HG03025 (cell line): ENCODE measurements at regions not wholly inside any gene's neighbourhood (a gene's known extent, or its start where the extent isn't known, plus 50 kb on each side); places are given as distances from the start of the nearest gene placed in this dataset.
"Not testable (repeated sequence)": the region's sequence is repeated elsewhere in the genome, so short reads cannot be mapped to it uniquely, and the experiment has no call there.

Experiments
- ATAC-seq: cut with Tn5 transposase; IDR thresholded peaks from one replicate; pipeline ENCODE4 v1.9.1; 2021; ENCODE audit warnings: mild to moderate bottlenecking, moderate library complexity; ENCODE audit not compliant: unreplicated experiment, low FRiP score

DNA sequence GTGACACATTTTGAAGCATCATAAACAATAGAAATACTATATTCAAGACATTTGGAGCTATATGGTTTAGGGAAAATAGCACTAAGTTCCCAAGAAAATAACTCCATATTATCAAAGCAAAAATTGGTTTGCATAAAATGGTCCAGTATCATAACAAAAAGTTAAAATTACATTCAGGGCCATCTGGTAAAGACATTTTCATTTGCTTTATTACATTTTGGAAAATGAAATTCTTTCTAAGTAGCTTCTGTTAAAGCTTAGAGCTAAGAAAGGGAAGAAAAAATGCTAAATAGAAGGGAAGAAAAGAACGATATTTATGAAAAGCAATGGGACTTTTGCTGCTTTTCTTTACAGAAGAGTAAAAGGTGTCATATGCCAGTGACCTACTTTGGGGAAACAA lies 155.4 kb upstream of the GOT2 start:
- no peak for ATAC-seq

DNA sequence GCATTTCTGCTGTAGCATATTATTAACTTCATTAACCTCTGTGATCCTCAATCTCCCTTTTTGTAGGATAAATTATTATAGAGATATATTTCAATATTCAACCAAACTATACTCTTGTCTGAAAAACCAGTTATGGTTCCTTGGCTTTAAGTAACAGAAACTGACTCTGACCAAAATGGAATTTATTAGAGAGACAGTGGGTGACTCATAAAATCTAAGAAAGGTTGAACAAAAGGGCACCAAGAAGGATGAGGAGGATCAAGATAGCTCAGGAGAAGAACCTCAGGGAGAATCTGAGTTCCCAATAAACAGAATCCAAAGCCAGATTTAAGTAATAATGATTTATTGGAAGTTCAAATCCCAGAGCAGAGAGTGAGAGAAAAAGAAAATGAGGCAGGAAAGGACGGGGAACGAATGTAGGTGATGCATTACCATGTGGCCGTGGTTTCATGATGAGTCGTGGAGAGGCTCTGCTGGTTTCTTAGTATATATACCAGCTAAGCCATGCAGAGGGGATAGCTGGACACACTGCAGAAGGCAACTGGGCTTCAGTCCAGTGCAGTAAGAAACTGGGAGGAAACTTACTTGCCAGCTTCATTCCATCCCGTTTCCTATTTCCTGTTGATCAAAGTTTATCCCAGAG lies 151.5 kb upstream of the GOT2 start:
- ATAC-seq = no peak

DNA sequence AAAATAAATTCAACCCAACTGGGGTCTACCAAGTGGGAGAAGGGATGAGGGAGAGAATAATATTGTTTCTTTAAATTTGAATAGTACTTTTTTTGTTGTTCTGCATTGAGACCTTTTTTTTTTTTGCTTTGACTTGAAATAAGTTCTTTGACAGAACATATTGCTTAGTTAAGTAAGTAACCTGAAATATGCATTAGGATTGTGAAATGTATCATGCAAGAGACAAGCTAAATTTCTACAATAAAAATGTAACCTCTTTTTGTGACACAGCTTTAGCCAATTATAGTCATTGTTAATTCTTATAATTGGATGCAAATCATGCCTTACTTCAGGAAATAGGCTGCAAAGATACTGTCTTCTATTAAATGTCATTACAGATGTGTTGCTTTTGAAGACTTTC lies 150.0 kb upstream of the GOT2 start:
- ATAC-seq = no peak

DNA sequence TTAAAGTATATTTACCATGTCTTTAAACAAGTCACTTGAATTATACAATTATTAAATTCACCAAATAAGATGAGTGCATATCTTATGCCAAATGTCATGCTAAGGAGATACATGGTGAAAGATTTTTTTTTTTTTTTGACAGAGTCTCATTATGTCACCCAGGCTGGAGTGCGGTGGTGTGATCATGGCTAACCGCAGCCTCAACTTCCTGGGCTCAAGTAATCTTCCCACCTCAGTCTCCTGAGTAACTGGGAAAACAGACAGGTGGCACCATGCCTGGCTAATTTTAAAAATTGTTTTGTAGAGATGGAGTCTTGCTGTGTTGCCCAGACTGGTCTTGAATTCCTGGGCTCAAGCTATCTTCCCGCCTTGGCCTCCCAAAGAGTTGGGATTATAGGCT lies 149.0 kb upstream of the GOT2 start:
- no peak for ATAC-seq

DNA sequence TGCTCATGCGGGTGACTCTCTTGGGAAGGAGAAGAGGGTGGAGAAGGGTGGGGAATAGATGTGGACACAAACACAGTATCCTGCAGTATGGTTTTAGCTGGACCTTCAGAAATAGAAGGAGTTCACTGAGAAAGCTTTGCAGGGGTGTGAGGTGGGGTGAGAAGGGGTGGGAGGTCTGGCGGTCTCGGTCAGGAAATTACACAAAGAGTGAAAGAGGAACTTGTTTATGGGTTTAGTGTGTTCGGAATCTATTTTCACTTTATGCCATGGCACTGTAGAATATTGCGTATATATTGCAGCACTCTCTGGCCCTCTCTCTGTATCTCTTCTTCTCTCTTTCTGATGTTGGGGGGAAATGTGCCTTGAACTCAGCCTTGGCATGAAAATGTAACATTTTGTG lies 148.2 kb upstream of the GOT2 start:
- ATAC-seq = peak; percentile 88

DNA sequence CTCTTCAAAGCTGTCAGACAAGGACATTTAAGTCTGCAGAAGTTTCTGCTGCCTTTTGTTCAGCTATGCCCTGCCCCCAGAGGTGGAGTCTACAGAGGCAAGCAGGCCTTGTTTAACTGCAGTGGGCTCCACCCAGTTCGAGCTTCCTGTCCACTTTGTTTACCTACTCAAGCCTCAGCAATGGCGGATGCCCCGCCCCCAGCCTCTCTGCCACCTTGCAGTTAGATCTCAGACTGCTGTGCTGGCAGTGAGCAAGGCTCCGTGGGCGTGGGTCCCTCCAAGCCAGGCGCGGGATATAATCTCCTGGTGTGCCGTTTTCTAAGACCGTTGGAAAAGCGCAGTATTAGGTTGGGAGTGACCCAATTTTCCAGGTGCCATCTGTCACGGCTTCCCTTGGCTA lies 144.5 kb upstream of the GOT2 start:
- ATAC-seq = not testable (repeated sequence)

DNA sequence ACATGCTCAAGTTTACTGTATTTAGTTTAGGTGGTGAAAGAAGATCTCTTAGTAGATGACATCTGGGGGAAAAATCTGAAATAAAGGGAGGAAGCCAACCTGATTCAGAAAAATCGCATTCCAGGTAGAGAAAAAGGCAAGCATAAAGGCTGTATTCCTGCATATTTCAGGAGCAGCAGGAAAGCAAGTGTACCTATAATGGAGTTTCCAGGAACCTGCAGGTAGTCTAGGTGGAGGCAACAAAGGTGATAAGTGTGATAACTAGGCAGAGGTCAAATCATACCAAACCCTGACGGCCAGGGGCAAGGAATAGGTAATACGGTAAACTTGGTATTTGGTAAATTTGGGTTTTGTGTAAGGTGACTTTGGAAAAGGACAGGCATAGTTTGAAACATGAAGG lies 132.8 kb upstream of the GOT2 start:
- ATAC-seq = no peak

DNA sequence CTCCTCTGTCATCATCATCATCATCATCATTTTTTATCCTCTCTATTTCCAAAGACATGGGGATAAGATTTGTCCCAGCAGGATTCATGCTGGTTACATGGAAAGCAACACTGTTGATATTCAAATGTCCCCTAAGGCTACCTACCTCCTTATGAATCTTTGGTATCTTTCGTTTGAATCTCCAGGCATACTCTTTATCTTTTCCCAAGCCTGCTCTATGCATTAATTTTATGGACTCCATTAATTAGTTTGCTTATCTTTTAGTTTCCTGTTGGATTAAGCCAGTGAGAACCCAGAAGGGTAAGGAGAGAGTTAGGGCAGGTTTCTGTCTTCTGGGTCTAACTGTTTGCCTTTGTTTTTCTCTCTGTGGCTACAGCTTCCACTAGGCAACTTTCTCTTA lies 129.6 kb upstream of the GOT2 start:
- no peak for ATAC-seq

DNA sequence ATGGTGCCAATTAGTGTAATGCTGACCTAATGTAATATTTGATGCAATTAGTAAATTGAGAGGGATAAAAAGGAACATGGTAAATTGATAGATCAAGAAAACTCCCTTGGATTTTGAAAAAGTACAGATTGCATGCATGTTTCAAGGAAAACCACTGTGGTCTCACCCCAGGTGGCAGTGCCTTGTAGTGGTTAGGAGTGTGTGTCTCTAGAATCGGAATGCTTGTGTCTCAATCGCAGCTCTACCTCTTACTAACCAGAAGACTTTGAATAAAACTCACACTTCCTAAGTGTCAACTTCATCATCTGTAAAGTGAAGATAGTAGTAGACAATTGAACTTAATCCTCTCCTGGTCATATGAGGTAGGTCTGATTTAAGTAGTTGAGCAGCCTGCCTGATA lies 128.9 kb upstream of the GOT2 start:
- ATAC-seq = no peak

DNA sequence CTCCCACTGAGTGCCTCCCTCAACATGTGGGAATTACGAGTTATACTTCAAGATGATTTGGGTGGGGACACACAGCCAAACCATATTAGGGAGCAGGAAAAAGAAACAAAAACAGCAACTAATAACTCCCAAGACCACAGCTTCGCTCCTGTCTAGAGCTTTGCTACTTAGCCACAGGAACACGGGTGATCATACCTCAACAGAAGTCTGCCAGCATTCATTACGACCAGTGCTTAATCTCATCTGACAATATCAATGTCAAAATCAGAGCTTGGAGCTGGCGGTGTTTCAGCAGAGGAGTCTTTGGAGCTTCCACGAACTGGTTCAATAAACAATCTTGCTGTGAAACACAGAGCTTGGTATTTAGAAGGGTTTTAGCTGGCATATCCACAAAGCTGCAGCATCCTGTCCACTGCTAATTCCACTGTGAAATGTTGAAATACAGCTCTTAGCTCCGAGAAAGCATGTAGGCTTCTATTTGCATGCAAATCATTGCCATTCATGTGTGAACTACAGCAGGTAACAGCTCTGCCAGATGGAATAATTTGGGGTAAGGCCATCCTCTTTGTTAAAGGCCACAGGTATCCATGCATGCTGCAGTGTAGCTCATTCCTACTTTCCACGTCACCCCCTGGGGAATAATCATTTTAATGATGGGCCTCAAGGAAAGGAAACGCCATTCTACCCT lies 128.4 kb upstream of the GOT2 start:
- no peak for ATAC-seq

DNA sequence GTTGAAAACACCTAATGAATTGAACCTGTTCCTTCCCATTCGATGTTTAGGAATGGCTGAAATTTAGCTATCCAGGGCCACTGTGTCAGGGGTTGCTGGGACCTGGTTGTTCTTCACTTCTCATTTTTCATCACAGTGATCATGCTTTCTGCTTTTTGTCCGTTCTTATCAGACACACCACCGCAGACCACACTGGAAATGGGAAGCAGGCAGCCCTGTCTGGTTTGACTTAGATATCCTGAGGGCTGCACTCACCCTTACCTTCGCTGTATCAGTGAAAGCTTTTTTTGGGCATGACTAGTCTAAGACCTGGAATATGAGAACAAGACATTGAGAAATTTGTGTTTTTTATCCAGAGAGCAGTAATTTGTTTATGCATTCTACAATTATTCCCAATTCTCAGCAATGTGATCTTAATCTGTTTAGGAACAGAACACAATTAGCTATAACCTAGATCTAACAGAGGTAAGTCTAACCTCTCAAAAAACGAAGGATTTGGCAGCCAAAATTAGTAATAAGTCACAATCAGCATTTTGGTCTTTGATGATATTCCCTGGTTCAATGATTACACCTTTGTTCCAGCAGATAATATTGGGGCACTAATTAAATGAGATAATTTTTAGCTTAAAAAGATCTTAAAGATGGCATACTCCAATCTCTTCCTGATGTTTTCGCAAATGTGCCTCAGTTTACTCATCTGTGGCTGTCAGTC lies 126.0 kb upstream of the GOT2 start:
- ATAC-seq = no peak

DNA sequence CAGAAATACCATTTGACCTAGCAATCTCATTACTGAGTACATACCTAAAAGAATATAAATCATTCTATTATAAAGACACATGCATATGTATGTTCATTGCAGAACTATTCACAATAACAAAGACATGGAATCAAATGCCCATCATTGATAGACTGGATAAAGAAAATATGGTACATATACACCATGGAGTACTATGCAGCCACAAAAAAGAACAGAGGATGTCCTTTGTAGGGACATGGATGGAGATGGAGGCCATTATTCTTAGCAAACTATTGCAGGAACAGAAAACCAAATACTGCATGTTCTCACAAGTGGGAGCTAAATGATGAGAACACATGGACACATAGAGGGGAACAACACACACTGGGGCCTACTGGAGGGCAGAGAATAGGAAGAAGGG lies 124.5 kb upstream of the GOT2 start:
- not testable (repeated sequence) for ATAC-seq

DNA sequence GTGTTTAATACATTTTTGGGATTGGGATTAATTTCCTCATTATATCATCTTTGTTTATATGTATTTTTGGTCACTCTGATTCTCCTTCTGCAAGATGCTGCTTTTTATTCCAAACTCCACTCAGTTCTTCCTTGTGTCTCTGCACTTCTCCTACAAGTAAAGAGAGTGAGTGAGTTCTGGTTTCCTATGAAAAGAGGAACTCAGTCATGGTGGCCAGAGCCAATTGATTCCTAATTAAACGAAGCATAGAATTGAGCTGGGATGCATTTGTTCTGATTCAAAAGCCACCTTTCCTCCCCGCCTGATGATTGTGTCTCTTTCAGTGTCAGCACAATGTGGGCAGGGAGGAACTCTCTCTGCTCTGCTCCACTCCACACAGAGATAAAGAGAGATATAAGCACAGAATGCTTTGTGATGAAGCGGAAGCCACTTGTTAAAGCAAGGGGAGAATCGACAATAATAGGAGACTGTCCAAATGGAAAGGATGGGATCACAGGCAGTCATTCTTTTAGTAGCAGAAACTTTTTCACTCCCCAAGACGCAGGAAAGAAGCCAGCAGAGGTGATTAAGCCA lies 121.3 kb upstream of the GOT2 start:
- ATAC-seq = no peak

DNA sequence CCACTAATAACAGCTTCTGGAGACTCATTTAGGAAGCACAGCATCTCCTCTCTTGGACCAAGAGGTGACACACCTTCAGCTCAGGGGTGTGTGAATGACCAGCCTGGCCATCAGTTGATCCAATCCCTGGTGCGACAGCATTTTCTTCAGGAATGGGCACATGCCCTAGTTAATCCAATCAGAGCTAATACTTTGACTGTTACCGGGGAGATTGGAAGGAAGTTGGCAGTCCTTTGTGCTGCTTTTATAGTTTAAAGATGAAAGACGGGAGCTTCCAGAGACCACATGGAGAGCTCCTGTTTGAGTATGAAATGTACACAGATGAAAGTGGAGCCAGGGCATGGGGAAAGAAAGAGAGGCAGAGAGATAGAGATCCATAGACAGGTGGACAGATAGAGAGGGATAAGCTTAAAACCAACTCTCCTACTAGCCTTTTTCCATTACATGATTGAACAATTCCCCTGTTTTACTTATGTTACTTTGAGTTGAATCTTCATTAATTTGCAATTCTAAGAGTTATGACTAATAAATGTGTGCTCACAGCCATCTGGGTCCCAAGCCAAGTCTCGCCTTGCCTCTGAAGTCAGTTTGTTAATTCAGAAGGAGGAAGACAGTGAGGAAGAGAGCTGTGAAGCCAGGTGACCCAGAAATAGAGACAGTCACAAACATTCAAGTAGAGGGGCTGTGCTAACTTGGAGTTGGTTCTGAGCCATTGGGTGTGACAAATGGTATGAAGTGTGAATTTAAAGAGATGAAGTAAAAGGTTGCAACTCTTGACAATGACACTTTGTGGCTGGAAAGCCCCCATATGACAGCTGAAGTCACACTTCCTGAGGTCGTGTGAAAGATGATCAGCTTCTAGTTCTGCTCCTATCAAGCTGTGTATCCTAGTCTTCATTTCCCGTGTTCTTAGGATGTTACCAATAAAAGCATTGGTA lies 120.0 kb upstream of the GOT2 start:
- no peak for ATAC-seq

DNA sequence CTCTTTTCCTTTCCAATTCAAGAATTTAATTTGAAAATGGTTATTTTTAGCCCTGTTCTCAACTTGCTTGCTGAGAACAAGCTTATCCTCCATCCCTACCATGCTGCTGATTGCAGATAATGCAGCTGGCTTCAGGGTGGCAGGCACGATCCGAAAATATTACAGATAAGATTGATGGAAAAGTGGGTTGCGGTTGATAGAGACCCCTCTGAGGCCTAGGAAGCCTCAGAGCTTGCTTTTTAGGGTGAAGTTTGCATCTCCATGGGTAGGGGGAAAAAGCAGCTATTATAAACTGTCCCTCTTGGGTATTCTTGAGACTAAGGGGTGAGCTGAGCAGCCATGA lies 116.5 kb upstream of the GOT2 start:
- ATAC-seq = no peak

DNA sequence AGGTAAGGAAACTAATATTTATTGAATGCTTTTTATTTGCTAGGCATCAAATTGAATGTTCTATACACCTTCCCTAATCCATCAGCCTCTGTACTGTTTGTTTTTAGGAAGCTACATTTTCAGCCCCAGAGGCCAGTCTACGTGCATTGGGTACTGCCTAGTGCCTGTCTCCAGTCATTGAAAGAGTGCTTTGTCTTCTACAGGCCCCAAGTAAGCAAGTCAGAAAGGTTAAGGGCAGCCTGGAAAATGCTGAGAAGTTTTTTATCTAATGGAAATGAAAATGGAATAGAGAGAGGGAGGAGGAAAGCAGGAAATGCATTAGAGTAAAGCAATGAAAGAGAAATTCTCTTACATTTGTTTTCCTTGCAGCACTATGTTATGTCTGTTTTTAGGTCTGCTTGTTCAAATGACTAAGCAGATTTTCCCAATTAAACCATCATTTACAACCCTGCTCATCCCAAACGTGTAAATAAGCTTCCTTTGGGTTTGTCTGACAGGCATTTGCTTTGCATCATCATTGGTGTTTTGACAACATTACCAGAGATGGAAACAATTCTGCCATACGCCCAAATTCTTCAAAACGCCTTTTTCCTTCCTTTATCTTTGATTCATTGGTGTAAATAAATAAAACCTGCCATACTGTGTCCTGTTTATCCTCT lies 116.0 kb upstream of the GOT2 start:
- ATAC-seq = no peak

DNA sequence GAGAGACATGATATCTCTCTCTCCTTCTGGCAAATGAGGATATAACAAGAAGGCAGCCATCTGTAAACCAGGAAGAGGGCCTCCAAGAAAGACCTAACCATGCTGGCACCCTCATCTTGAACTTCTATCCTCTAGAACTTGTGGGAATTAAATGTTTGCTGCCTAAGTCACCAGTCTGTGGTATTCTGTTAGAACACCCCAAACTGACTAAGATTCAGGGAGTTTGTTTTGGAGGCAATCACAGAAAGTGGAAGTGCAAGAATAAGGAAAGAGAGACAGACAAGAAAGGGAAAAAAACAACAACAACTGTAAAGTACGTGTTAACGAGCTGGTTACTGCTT lies 114.5 kb upstream of the GOT2 start:
- ATAC-seq = no peak

DNA sequence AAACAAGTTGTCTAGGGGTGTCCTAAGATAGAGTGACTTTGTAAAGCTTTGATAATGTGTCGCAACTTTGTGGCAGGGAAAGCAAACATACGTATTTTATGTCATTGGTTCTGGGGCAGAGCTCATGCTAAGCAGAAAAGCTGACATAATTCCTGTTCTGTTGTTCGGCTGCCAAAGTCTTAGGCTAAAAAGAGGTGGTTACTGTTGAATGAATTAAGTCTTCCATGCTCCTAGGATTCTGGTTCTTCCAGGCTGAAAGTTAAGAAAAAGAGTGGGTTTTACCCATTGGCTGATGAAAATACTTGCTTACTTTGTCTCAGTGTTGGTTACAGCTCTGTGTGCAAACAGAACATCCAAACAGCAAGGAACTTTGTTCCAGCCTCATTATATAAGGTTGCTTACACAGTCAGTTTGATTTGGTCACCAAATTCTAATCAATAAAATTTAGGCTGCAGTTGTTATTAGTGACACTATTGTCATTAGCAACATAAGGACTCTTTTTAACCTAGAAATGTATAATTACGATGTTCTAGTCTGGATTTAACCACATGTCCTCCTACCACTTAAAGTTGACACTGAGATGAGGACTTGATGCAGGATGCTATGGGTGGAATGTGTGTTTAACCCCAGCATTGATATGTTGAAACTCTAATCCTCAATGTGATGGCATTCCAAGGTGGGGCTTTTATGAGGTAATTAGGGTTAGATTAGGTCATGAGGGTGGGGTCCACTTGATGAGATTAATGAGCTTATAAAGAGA lies 114.0 kb upstream of the GOT2 start:
- ATAC-seq = no peak

DNA sequence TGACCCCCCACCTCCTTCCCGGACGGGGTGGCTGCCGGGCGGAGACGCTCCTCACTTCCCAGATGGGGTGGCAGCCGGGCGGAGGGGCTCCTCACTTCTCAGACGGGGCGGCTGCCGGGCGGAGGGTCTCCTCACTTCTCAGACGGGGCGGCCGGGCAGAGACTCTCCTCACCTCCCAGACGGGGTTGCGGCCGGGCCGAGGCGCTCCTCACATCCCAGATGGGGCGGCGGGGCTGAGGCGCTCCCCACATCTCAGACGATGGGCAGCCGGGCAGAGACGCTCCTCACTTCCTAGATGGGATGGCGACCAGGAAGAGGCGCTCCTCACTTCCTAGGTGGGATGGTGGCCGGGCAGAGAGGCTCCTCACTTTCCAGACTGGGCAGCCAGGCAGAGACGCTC lies 112.1 kb upstream of the GOT2 start:
- not testable (repeated sequence) for ATAC-seq

DNA sequence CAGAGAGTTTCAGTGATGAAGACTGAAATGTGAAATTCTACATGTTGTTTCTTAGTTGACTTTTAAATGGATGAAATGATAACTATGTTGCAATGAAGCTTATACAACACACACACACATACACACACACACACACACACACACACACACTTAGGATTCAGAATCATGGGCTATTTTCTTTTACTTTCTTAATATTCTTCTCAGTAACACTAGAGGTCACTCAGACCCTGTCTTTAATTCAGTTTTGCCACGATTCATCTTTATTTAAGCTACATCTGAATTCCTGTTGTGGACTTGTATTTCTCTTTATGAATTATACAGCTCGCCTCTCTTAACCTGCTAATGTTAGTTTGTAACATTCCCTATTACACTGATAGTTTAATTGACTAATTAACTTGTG lies 109.6 kb upstream of the GOT2 start:
- no peak for ATAC-seq
